ENCODE measurements at regions not wholly inside any gene's neighbourhood (a gene's known extent, or its start where the extent isn't known, plus 50 kb on each side); places are given as distances from the start of the nearest gene placed in this dataset.

DNA sequence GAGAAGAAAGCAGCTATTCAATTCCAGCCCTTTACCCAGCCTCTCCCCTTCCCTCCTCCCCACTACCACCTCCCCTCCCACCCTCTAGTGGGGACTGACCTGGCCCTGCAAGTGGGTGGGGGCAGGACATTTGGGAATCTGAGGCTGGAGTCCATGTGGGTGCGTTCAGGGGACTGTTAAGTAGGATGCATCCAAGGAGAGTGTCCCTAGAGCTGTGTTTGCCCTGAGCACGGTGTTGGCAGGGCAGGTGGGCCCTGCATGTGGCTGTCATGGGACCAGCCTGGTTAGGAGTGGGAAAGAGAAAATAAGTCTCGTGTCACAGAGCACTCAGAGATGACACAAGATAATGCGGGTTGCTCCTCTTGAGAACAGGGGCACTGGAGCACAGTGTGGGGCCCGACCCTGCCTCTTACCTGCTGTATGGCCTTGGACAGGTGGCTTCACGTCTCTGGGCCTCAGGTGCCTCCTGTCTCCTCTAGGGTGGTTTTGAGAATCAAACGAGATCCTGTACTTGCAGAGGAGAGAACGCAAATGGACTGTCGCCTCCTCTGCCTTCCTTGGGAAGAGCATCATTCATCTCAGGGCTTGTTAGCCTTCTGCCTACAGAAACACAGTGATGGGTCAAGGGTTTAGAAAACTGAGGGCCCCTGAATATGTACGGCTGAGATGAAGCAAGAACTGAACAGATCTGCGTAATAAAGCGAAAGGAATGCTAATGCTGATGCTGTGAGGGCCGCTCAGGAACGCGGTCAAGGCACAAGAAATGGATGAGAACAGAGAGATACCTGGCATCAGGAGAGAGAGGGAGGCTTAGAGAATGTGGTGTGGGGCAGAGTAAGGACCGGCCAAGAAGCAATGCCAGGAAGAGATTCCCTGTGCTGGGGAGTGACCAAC is 187.7 kb upstream of the HAAO start:
- Histone ChIP-seq H3K79me2 (ENCODE audit: insufficient read depth, low read length) (no peaks in the 10 kb centered on the region), H3K9me3 (ENCODE audit: control insufficient read depth in 1 of 2, insufficient read depth in 1 of 2, low read depth in 1 of 2, low read length in 2 of 2) (no peaks in the 10 kb centered on the region), H3K4me3 (replicated peaks in 1 of 2; ENCODE audit: low read depth in 1 of 2, low read length in 2 of 2) (no peak overlapping the region), H3K36me3 (ENCODE audit: control insufficient read depth in 1 of 2, insufficient read depth in 2 of 2, low read length in 2 of 2) (no peaks in the 10 kb centered on the region), H3K4me1 (ENCODE audit: control insufficient read depth in 1 of 2, insufficient read depth in 2 of 2, low read length in 2 of 2) (peaks cover 0 to 2% of the 10 kb centered on the region in 2 experiments; a peak in 1 of 4 replicates), H3K27ac (ENCODE audit: low read depth, low read length) (no peak overlapping the region), H3K9ac (ENCODE audit: low read length) (no peak overlapping the region), H3K27me3 (ENCODE audit: insufficient read depth, low read length) (no peaks in the 10 kb centered on the region), H2AFZ (ENCODE audit: low read depth, low read length, poor library complexity, severe bottlenecking) (no peak overlapping the region), H4K20me1 (ENCODE audit: insufficient read depth) (no peaks in the 10 kb centered on the region), H3K9me2 (ENCODE audit: insufficient read depth) (no peaks in the 10 kb centered on the region), H3K4me2 (ENCODE audit: low read length) (no peak overlapping the region)
- intact Hi-C loops (cut with micrococcal nuclease) = loop anchor here (5.0 kb wide), 1 partner anchor 152 kb away; no protein-coding TSS in a partner anchor
- CTCF ChIA-PET = no interaction called here
- BruUV-seq (replicated peaks) = no TSS peak
- ATAC-seq = no peak
- TF ChIP-seq, protein P1, sequence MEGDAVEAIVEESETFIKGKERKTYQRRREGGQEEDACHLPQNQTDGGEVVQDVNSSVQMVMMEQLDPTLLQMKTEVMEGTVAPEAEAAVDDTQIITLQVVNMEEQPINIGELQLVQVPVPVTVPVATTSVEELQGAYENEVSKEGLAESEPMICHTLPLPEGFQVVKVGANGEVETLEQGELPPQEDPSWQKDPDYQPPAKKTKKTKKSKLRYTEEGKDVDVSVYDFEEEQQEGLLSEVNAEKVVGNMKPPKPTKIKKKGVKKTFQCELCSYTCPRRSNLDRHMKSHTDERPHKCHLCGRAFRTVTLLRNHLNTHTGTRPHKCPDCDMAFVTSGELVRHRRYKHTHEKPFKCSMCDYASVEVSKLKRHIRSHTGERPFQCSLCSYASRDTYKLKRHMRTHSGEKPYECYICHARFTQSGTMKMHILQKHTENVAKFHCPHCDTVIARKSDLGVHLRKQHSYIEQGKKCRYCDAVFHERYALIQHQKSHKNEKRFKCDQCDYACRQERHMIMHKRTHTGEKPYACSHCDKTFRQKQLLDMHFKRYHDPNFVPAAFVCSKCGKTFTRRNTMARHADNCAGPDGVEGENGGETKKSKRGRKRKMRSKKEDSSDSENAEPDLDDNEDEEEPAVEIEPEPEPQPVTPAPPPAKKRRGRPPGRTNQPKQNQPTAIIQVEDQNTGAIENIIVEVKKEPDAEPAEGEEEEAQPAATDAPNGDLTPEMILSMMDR (IDR thresholded peaks at IDR 0.05 in 2 of 3, conservative IDR thresholded peaks at IDR 0.05 in 1 of 3; ENCODE audit: borderline replicate concordance in 1 of 3, insufficient read depth in 1 of 3, low read depth in 2 of 3, low read length in 2 of 3) = no peak
- TF ChIP-seq CEBPB (IDR thresholded peaks at IDR 0.05; ENCODE audit: low read depth) (no peak), POLR2AphosphoS5 (IDR thresholded peaks at IDR 0.05; ENCODE audit: low read depth, low read length) (no peak), ZBTB33 (IDR thresholded peaks at IDR 0.05; ENCODE audit: extremely low read depth, insufficient replicate concordance, low read length) (no peak), EZH2 (IDR thresholded peaks at IDR 0.05) (no peak), SRF (IDR thresholded peaks at IDR 0.05; ENCODE audit: low read depth) (no peak), RAD21 (IDR thresholded peaks at IDR 0.05; ENCODE audit: low read depth) (no peak), EZH2phosphoT487 (IDR thresholded peaks at IDR 0.05; ENCODE audit: borderline replicate concordance) (no peak), SIN3A (IDR thresholded peaks at IDR 0.05; ENCODE audit: low read depth) (no peak), TCF7L2 (IDR thresholded peaks at IDR 0.05; ENCODE audit: borderline replicate concordance, extremely low read depth, insufficient read depth, insufficient read length) (no peak), EGR1 (IDR thresholded peaks at IDR 0.05; ENCODE audit: low read depth) (no peak), ZFX (IDR thresholded peaks at IDR 0.05) (no peak), POLR2A (IDR thresholded peaks at IDR 0.05; ENCODE audit: borderline replicate concordance, extremely low read depth, insufficient read depth, insufficient read length) (no peak), ATF3 (IDR thresholded peaks at IDR 0.05) (no peak), SP1 (IDR thresholded peaks at IDR 0.05; ENCODE audit: low read depth) (no peak), YY1 (IDR thresholded peaks at IDR 0.05; ENCODE audit: extremely low read depth, insufficient replicate concordance, low read depth, low read length) (no peak)
- TF ChIP-seq, protein P2, sequence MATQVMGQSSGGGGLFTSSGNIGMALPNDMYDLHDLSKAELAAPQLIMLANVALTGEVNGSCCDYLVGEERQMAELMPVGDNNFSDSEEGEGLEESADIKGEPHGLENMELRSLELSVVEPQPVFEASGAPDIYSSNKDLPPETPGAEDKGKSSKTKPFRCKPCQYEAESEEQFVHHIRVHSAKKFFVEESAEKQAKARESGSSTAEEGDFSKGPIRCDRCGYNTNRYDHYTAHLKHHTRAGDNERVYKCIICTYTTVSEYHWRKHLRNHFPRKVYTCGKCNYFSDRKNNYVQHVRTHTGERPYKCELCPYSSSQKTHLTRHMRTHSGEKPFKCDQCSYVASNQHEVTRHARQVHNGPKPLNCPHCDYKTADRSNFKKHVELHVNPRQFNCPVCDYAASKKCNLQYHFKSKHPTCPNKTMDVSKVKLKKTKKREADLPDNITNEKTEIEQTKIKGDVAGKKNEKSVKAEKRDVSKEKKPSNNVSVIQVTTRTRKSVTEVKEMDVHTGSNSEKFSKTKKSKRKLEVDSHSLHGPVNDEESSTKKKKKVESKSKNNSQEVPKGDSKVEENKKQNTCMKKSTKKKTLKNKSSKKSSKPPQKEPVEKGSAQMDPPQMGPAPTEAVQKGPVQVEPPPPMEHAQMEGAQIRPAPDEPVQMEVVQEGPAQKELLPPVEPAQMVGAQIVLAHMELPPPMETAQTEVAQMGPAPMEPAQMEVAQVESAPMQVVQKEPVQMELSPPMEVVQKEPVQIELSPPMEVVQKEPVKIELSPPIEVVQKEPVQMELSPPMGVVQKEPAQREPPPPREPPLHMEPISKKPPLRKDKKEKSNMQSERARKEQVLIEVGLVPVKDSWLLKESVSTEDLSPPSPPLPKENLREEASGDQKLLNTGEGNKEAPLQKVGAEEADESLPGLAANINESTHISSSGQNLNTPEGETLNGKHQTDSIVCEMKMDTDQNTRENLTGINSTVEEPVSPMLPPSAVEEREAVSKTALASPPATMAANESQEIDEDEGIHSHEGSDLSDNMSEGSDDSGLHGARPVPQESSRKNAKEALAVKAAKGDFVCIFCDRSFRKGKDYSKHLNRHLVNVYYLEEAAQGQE (IDR thresholded peaks at IDR 0.05; ENCODE audit: low read depth) = no peak
- TF ChIP-seq, protein P3, sequence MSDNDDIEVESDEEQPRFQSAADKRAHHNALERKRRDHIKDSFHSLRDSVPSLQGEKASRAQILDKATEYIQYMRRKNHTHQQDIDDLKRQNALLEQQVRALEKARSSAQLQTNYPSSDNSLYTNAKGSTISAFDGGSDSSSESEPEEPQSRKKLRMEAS (IDR thresholded peaks at IDR 0.05) = no peak
- DNase-seq (ENCODE audit: low read depth, low spot score) = no peak
- RAD21 ChIA-PET (ENCODE audit: low non-redundant PET in 1 of 2, low total read pairs in 2 of 2, uncharacterized antibody in 2 of 2, unreplicated experiment in 2 of 2) = no interaction called here
- POLR2A ChIA-PET = no interaction called here
